A673 (cell line): ENCODE measurements at regions not wholly inside any gene's neighbourhood (a gene's known extent, or its start where the extent isn't known, plus 50 kb on each side); places are given as distances from the start of the nearest gene placed in this dataset.

Source experiments
- BruUV-seq: library from RNA; stranded (reverse); fragments of 400-500 nt; replicated peaks from 2 replicates; lab custom pipeline; 2021; lab: Mats Ljungman, UMichigan
- CTCF ChIA-PET: fragments of 300-600 bp; sonication (Branson Sonifier 250); formaldehyde crosslinking; loops from one replicate; lab custom pipeline; 2022; ENCODE audit warnings: antibody characterized with exemption; lab: Charles Lee
- POLR2A ChIA-PET: fragments of 300-600 bp; sonication (Branson Sonifier 250); formaldehyde crosslinking; loops from one replicate; lab custom pipeline; 2022; ENCODE audit warnings: antibody characterized with exemption; ENCODE audit not compliant: low non-redundant PET; lab: Charles Lee
- DNase-seq: peaks from one replicate; pipeline ENCODE4 v3.0.0-alpha.2; 2015; ENCODE audit warnings: low spot score
- H3K27ac ChIP-seq: fragments of 200-600 bp; sonication (generic); 2 replicates; pipeline ENCODE4 v1.5.1; 2016; ENCODE audit warnings: mixed run types, low read depth, mild to moderate bottlenecking, mixed read lengths, antibody characterized with exemption, low read length; ENCODE audit not compliant: poor library complexity, severe bottlenecking
- H3K27me3 ChIP-seq: fragments of 200-600 bp; sonication (generic); replicated peaks from 2 replicates; pipeline ENCODE4 v1.6.1; 2017; ENCODE audit warnings: mixed run types, low read depth, mild to moderate bottlenecking, mixed read lengths, antibody characterized with exemption, low read length; ENCODE audit not compliant: insufficient read depth, poor library complexity
- H3K36me3 ChIP-seq: fragments of 200-600 bp; sonication (generic); 2 replicates; pipeline ENCODE4 v1.6.1; 2016; ENCODE audit warnings: mixed run types, mild to moderate bottlenecking, mixed read lengths, antibody characterized with exemption, low read length; ENCODE audit not compliant: insufficient read depth, poor library complexity, severe bottlenecking
- H3K4me1 ChIP-seq: fragments of 200-600 bp; sonication (generic); 2 replicates; pipeline ENCODE4 v1.6.1; 2017; ENCODE audit warnings: mixed run types, mild to moderate bottlenecking, mixed read lengths, antibody characterized with exemption, low read length; ENCODE audit not compliant: insufficient read depth, poor library complexity, severe bottlenecking
- H3K4me3 ChIP-seq: fragments of 200-600 bp; sonication (generic); 2 replicates; pipeline ENCODE4 v1.5.1; 2016; ENCODE audit warnings: low read depth, mixed run types, mild to moderate bottlenecking, mixed read lengths, low read length; ENCODE audit not compliant: poor library complexity, severe bottlenecking
- H3K9me3 ChIP-seq: fragments of 200-600 bp; sonication (generic); 2 replicates; pipeline ENCODE4 v1.6.1; 2016; ENCODE audit warnings: mixed run types, low read depth, mild to moderate bottlenecking, mixed read lengths, antibody characterized with exemption, low read length; ENCODE audit not compliant: poor library complexity, severe bottlenecking
- CTCF ChIP-seq: fragments of 300-800, 200-600 bp; sonication (generic); conservative IDR thresholded peaks from 2 replicates; pipeline ENCODE4 v1.5.1; 2017; ENCODE audit warnings: low read depth, mild to moderate bottlenecking, antibody characterized with exemption, low read length, moderate library complexity, mixed read lengths
- EZH2 ChIP-seq: fragments of 200-600 bp; sonication (generic); IDR thresholded peaks from 2 replicates; pipeline ENCODE4 v1.6.1; 2017; ENCODE audit warnings: borderline replicate concordance, low read depth, mild to moderate bottlenecking, mixed read lengths, antibody characterized with exemption, low read length; ENCODE audit not compliant: poor library complexity, severe bottlenecking
- intact Hi-C: fragments of 100-400 bp; cut with micrococcal nuclease; formaldehyde crosslinking; loops from one replicate; pipeline ENCODE4 v1.10.0; 2022; ENCODE audit not compliant: unreplicated experiment

GRCh38 chr11:112392904-112393303 is 132.2 kb upstream of the PLET1 start:
- no TSS peak for BruUV-seq
- no peak overlapping the region for H3K27ac ChIP-seq
- intact Hi-C loops = no loop called here
- peaks cover 14% of the 10 kb centered on the region for H3K4me1 ChIP-seq
- no peaks in the 10 kb centered on the region for H3K27me3 ChIP-seq
- H3K4me3 ChIP-seq = no peak overlapping the region
- no peaks in the 10 kb centered on the region for H3K36me3 ChIP-seq
- ChIA-PET POLR2A (no interaction called here), CTCF (no interaction called here)
- peak; percentile 18 for DNase-seq
- no peaks in the 10 kb centered on the region for H3K9me3 ChIP-seq
- TF ChIP-seq EZH2 = no peak
- TF ChIP-seq CTCF = no peak

- CTCF ChIA-PET = no interaction called here
- POLR2A ChIA-PET = no interaction called here
- Histone ChIP-seq H3K27me3 (no peaks in the 10 kb centered on the region), H3K9me3 (no peaks in the 10 kb centered on the region), H3K4me1 (peaks cover 14% of the 10 kb centered on the region), H3K36me3 (no peaks in the 10 kb centered on the region), H3K27ac (no peak overlapping the region), H3K4me3 (no peak overlapping the region)
- intact Hi-C loops = no loop called here
- BruUV-seq = no TSS peak
- TF ChIP-seq CTCF = no peak
- no peak for TF ChIP-seq EZH2
- no peak for DNase-seq
Measured at GRCh38 chr11:112394304-112394703, 133.6 kb upstream of the PLET1 start.

- peaks cover 22% of the 10 kb centered on the region for H3K4me1 ChIP-seq
- H3K9me3 ChIP-seq = no peaks in the 10 kb centered on the region
- CTCF ChIA-PET = no interaction called here
- intact Hi-C loops = no loop called here
- POLR2A ChIA-PET = no interaction called here
- TF ChIP-seq CTCF = no peak
- no peak overlapping the region for H3K4me3 ChIP-seq
- H3K27me3 ChIP-seq = no peaks in the 10 kb centered on the region
- DNase-seq = peak; percentile 37
- no peak overlapping the region for H3K27ac ChIP-seq
- no TSS peak for BruUV-seq
- no peaks in the 10 kb centered on the region for H3K36me3 ChIP-seq
Measured at GRCh38 chr11:112396076-112396475, 135.4 kb upstream of the PLET1 start.
